SK-N-SH treated with all-trans-retinoic acid at 6 μM for 48 hours (cell line): ENCODE measurements at regions not wholly inside any gene's neighbourhood (a gene's known extent, or its start where the extent isn't known, plus 50 kb on each side); places are given as distances from the start of the nearest gene placed in this dataset.

Experiments used
- ATAC-seq: fragments of 200-7000 bp; cut with Tn5 transposase; 3 replicates; pipeline ENCODE4 v1.9.1; 2020; ENCODE audit warnings: mild to moderate bottlenecking, moderate library complexity
- BACH2 ChIP-seq: fragments of 250-450 bp; sonication (Bioruptor Pico); IDR thresholded peaks from 2 replicates; pipeline ENCODE4 v1.9.0; 2021; ENCODE audit warnings: mild to moderate bottlenecking, borderline replicate concordance
- CSRNP3 ChIP-seq: fragments of 250-450 bp; sonication (Bioruptor Pico); IDR thresholded peaks from 2 replicates; pipeline ENCODE4 v1.5.1; 2021; ENCODE audit warnings: mild to moderate bottlenecking, moderate library complexity
- ESRRG ChIP-seq: fragments of 250-450 bp; sonication (Bioruptor Pico); IDR thresholded peaks from 2 replicates; pipeline ENCODE4 v1.6.1; 2021; ENCODE audit warnings: mild to moderate bottlenecking
- ISL1 ChIP-seq: fragments of 250-450 bp; sonication (Bioruptor Pico); IDR thresholded peaks from 2 replicates; pipeline ENCODE4 v2.1.2; 2022; ENCODE audit warnings: mild to moderate bottlenecking, moderate library complexity
- OSR1 ChIP-seq: fragments of 250-450 bp; sonication (Bioruptor Pico); IDR thresholded peaks from 2 replicates; pipeline ENCODE4 v1.8.0; 2022; ENCODE audit warnings: moderate library complexity, mild to moderate bottlenecking, inconsistent platforms
- PPARA ChIP-seq: fragments of 250-450 bp; sonication (Bioruptor Pico); IDR thresholded peaks from 2 replicates; pipeline ENCODE4 v1.5.0; 2020; ENCODE audit warnings: mild to moderate bottlenecking, borderline replicate concordance
- SNAI2 ChIP-seq: fragments of 250-450 bp; sonication (Bioruptor Pico); IDR thresholded peaks from 2 replicates; pipeline ENCODE4 v1.5.0; 2020; ENCODE audit warnings: mild to moderate bottlenecking, moderate library complexity
- TCF4 ChIP-seq: fragments of 250-450 bp; sonication (Bioruptor Pico); IDR thresholded peaks from 2 replicates; pipeline ENCODE4 v1.8.0; 2021; ENCODE audit warnings: mild to moderate bottlenecking, moderate library complexity, borderline replicate concordance
- TOX ChIP-seq: fragments of 250-450 bp; sonication (Bioruptor Pico); IDR thresholded peaks from 2 replicates; pipeline ENCODE4 v1.8.0; 2021; ENCODE audit warnings: mild to moderate bottlenecking, moderate library complexity, borderline replicate concordance
- ZC3H10 ChIP-seq: fragments of 250-450 bp; sonication (Bioruptor Pico); IDR thresholded peaks from 2 replicates; pipeline ENCODE4 v1.5.1; 2021; ENCODE audit warnings: mild to moderate bottlenecking, moderate library complexity
- ZFP30 ChIP-seq: fragments of 450-650 bp; formaldehyde crosslinking; IDR thresholded peaks from 2 replicates; pipeline ENCODE4 v1.5.0; 2022; ENCODE audit warnings: mild to moderate bottlenecking, moderate library complexity
- ZNF565 ChIP-seq: fragments of 450-650 bp; formaldehyde crosslinking; conservative IDR thresholded peaks from 2 replicates; pipeline ENCODE4 v1.5.0; 2020; ENCODE audit warnings: low read depth, mild to moderate bottlenecking, moderate library complexity
- ZNF70 ChIP-seq: fragments of 450-650 bp; formaldehyde crosslinking; IDR thresholded peaks from 2 replicates; pipeline ENCODE4 v1.5.0; 2020; ENCODE audit warnings: mild to moderate bottlenecking, moderate library complexity
- TF ChIP-seq, protein P1 (sequence below): fragments of 250-450 bp; sonication (Bioruptor Pico); IDR thresholded peaks from 2 replicates; pipeline ENCODE4 v1.8.0; 2020; ENCODE audit warnings: mild to moderate bottlenecking, moderate library complexity, borderline replicate concordance
- TF ChIP-seq, protein P2 (sequence below): fragments of 250-450 bp; sonication (Bioruptor Pico); IDR thresholded peaks from 2 replicates; pipeline ENCODE4 v1.5.1; 2020; ENCODE audit warnings: low read depth, mild to moderate bottlenecking, moderate library complexity
- TF ChIP-seq, protein P3 (sequence below): fragments of 250-450 bp; sonication (Bioruptor Pico); IDR thresholded peaks from 2 replicates; pipeline ENCODE4 v1.8.0; 2021; ENCODE audit warnings: low read depth, mild to moderate bottlenecking, moderate library complexity, borderline replicate concordance

DNA sequence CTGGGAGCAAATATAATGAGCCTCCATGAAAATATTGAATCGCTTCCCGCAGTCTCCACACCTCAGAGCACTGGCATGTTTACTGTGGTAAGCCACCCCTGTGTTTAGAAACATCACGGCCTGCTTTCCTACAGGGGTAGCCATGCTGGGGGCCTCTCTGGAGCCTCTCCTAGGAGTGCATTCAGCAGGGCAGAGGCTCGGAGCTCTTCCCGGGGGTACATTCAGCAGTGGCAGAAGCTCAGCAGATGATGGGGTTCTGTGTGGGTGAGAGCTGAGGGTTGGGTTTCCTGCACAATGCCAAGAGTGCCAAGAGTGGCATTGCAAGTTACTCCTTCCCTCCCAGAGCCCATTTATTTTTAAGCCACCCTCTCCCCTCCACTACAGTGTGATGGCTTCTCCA is 386.6 kb downstream of the SEC14L1 start:
- TF ChIP-seq ZNF70 (CRISPR knock-in tag) (no peak), CSRNP3 (no peak), OSR1 (CRISPR knock-in tag) (no peak), PPARA (no peak), ESRRG (CRISPR knock-in tag) (no peak), TOX (no peak), TCF4 (CRISPR knock-in tag) (no peak), ZNF565 (CRISPR knock-in tag) (no peak), ZFP30 (CRISPR knock-in tag) (no peak)
- TF ChIP-seq, protein P1, sequence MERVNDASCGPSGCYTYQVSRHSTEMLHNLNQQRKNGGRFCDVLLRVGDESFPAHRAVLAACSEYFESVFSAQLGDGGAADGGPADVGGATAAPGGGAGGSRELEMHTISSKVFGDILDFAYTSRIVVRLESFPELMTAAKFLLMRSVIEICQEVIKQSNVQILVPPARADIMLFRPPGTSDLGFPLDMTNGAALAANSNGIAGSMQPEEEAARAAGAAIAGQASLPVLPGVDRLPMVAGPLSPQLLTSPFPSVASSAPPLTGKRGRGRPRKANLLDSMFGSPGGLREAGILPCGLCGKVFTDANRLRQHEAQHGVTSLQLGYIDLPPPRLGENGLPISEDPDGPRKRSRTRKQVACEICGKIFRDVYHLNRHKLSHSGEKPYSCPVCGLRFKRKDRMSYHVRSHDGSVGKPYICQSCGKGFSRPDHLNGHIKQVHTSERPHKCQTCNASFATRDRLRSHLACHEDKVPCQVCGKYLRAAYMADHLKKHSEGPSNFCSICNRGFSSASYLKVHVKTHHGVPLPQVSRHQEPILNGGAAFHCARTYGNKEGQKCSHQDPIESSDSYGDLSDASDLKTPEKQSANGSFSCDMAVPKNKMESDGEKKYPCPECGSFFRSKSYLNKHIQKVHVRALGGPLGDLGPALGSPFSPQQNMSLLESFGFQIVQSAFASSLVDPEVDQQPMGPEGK (CRISPR knock-in tag), result no peak
- TF ChIP-seq, protein P2, sequence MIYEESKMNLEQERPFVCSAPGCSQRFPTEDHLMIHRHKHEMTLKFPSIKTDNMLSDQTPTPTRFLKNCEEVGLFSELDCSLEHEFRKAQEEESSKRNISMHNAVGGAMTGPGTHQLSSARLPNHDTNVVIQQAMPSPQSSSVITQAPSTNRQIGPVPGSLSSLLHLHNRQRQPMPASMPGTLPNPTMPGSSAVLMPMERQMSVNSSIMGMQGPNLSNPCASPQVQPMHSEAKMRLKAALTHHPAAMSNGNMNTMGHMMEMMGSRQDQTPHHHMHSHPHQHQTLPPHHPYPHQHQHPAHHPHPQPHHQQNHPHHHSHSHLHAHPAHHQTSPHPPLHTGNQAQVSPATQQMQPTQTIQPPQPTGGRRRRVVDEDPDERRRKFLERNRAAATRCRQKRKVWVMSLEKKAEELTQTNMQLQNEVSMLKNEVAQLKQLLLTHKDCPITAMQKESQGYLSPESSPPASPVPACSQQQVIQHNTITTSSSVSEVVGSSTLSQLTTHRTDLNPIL (CRISPR knock-in tag), result no peak
- TF ChIP-seq, all 23 proteins: peak for 0
- no peak for ATAC-seq

DNA sequence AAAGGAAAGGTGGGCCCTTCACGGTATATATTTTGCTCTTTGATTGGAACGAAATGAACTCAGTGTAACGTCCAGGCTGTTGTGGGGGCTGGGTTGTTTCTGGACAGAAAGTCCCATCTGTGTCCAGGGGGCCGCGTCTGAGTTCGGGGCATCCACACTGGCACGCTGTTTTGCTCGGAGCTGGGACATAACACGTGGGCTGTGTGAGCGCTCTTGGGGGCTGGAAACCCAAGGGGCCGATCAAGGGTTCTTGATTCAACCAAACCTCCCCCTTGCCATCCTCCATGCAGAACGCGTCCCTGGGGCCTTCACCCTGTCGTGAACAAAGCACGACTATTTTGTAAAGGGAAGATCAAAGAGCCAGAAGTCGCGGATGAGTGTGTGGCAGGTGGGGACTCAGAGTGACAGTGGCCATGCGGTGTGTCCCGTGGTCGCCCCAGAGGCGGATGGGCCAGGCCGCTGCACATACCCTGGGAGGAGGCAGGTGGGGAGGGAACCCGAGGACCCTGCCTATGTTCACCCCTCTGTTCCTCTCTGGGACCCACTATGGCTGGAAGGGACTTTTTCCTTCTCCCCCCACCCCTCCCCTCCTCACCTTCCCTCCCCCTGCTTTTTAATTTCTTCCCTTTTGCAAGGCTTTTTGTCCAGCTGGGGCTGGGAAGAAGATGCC is 387.2 kb downstream of the SEC14L1 start:
- TF ChIP-seq CSRNP3 (no peak), TCF4 (CRISPR knock-in tag) (no peak), ISL1 (CRISPR knock-in tag) (no peak), ZNF565 (CRISPR knock-in tag) (no peak), ESRRG (CRISPR knock-in tag) (no peak), ZC3H10 (CRISPR knock-in tag) (no peak), SNAI2 (no peak), BACH2 (CRISPR knock-in tag) (no peak)
- TF ChIP-seq, protein P2 (CRISPR knock-in tag), result no peak
- TF ChIP-seq, protein P1 (CRISPR knock-in tag), result no peak
- TF ChIP-seq, protein P3, sequence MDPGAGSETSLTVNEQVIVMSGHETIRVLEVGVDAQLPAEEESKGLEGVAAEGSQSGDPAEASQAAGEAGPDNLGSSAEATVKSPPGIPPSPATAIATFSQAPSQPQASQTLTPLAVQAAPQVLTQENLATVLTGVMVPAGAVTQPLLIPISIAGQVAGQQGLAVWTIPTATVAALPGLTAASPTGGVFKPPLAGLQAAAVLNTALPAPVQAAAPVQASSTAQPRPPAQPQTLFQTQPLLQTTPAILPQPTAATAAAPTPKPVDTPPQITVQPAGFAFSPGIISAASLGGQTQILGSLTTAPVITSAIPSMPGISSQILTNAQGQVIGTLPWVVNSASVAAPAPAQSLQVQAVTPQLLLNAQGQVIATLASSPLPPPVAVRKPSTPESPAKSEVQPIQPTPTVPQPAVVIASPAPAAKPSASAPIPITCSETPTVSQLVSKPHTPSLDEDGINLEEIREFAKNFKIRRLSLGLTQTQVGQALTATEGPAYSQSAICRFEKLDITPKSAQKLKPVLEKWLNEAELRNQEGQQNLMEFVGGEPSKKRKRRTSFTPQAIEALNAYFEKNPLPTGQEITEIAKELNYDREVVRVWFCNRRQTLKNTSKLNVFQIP (CRISPR knock-in tag), result no peak
- no peak for ATAC-seq
